ENCODE measurements at regions not wholly inside any gene's neighbourhood (a gene's known extent, or its start where the extent isn't known, plus 50 kb on each side); places are given as distances from the start of the nearest gene placed in this dataset.

GRCh38 chr6:33869121-33869520 is 65.3 kb upstream of the MLN start:
- DNase-seq (ENCODE audit: low spot score) (no peak), FAIRE-seq (no peak)

- no peak for DNase-seq (ENCODE audit: low spot score)
- FAIRE-seq = no peak
These were observed 64.3 kb upstream of the MLN start for GRCh38 chr6:33868141-33868540.

GRCh38 chr6:33865478-33866077 is 61.8 kb upstream of the MLN start:
- FAIRE-seq = no peak
- no peak for DNase-seq (ENCODE audit: low spot score)

GRCh38 chr6:33863723-33864440 is 60.1 kb upstream of the MLN start:
- no peak for DNase-seq (ENCODE audit: low spot score)
- FAIRE-seq = no peak

GRCh38 chr6:33863084-33863483 is 59.3 kb upstream of the MLN start:
- DNase-seq (ENCODE audit: low spot score) (no peak), FAIRE-seq (no peak)

- no peak for FAIRE-seq
These were observed 58.7 kb upstream of the MLN start for GRCh38 chr6:33862536-33862935.

GRCh38 chr6:33861722-33862121 is 57.9 kb upstream of the MLN start:
- FAIRE-seq (no peak), DNase-seq (ENCODE audit: low spot score) (no peak)

More at GRCh38 chr6:33862536-33862935, 58.7 kb upstream of the MLN start:
- DNase-seq (ENCODE audit: low spot score) = no peak

GRCh38 chr6:33860706-33861474 is 57.1 kb upstream of the MLN start:
- FAIRE-seq = no peak
- DNase-seq (ENCODE audit: low spot score) = no peak

GRCh38 chr6:33860006-33860405 is 56.2 kb upstream of the MLN start:
- DNase-seq (ENCODE audit: low spot score) = no peak
- no peak for FAIRE-seq

GRCh38 chr6:33858804-33859505 is 55.2 kb upstream of the MLN start:
- no peak for FAIRE-seq
- DNase-seq (ENCODE audit: low spot score) = no peak

- no peak for FAIRE-seq
- no peak for DNase-seq (ENCODE audit: low spot score)
These were observed 54.2 kb upstream of the MLN start for GRCh38 chr6:33857932-33858475.

GRCh38 chr6:33857093-33857931 is 53.5 kb upstream of the MLN start:
- FAIRE-seq (no peak), DNase-seq (ENCODE audit: low spot score) (peak; percentile 7)

GRCh38 chr6:33856655-33857054 is 52.9 kb upstream of the MLN start:
- no peak for FAIRE-seq
- DNase-seq (ENCODE audit: low spot score) = peak; percentile 26

- no peak for FAIRE-seq
- DNase-seq (ENCODE audit: low spot score) = no peak
These were observed 52.3 kb upstream of the MLN start for GRCh38 chr6:33856031-33856590.

GRCh38 chr6:33854572-33855030 is 50.8 kb upstream of the MLN start:
- no peak for FAIRE-seq
- no peak for DNase-seq (ENCODE audit: low spot score)

- no peak for DNase-seq (ENCODE audit: low spot score)
- no peak for FAIRE-seq
These were observed 49.9 kb upstream of the MLN start for GRCh38 chr6:33853736-33854135.

Measured in RCC 7860 (cell line).